Stimulated activated CD8-positive, alpha-beta memory T cell treated with anti-CD3 and anti-CD28 coated beads, Interleukin-4, amount 100 ng/mL, for 1 hour (primary cell): ENCODE measurements at regions not wholly inside any gene's neighbourhood (a gene's known extent, or its start where the extent isn't known, plus 50 kb on each side); places are given as distances from the start of the nearest gene placed in this dataset.

Experiments used
- DNase-seq, 2 donors: peaks; one replicate each; pipeline ENCODE4 v3.0.0-alpha.2; 2020; ENCODE audit warnings: low read depth in 2 of 2, low spot score in 1 of 2

DNA sequence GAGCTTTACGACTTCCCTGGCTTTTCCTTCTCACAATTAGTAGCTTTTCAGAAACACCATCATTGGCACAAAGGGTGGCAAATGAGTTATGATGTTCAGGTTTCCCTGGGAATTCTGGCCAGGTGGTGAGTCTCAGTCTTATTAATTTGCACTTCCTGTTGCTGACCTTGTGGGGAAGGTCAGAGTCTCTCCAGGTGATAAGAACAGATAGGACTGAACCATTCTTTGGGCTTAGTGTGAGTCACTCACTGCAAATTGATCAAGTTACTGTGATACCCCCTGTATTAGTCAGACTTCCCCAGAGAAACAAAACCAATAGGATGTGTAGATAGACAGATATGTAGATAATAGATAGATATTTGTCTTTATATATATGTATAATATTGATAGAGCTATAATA lies 53.8 kb upstream of the RANBP3L start:
- no peak for DNase-seq

DNA sequence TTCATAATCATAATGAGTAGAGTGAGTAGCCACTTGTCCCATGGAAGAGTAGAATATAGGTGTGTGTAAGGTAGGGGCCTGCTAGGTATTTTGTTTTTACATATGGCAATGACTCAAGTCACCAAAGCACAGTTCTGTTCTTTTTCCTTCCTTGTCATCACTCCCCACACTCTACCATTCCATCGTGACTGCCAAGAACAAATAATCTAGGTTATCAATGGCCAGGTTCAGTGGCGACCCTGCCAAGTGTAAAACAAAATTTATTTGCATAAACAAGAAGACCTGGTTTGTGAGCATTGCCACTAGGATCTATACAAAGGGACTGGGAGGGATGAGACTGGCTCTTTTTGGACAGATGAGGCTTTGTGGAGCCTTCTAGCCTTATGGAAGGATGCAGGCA lies 55.2 kb upstream of the RANBP3L start:
- DNase-seq, result no peak

DNA sequence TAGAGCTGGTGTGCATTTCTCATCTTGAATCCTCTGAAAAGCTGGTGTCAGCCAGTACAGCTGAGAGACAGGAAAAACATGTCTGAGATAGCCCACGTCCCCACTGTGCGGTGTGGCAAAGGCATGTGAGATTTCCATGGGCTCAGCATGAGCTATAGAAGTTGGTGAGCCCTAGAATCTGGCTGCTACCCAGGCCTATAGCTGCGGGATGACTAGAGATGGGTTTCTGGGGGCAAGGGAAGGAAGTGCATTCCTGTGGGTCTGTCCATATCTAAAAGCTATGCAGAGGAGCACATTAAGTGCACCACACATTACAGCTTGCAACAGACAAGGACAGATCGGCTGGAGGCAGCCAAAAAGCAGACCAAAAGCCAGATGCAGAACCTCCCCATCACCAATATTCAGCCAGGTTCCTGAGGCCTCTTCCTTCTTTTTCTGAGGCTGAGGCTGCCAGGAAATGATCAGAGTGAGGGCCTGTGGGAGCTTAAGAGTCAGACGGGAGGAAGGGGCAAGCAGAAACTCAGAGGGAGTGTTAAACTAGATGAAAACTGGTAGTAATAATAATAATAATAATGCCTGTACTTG lies 55.8 kb upstream of the RANBP3L start:
- DNase-seq, result no peak

DNA sequence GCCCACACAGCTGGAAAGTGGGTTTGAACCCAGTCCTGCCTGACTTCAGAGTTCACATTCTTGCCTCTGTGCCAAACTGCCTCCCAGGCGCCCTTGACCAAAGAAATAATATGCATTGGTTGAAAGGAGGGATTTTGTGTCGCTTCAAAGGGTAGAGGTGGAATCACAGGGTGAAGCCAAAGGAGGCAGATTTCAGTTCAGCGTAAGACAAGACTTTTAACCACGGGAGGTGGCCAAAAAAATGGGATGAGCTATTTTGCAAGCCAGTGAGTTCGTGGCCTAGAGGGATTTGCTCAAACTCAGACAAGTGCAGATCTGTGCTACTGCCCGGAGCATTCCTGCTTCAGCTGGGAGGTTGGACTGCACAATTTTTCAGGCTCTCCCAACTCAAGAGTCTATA lies 57.6 kb upstream of the RANBP3L start:
- no peak for DNase-seq

DNA sequence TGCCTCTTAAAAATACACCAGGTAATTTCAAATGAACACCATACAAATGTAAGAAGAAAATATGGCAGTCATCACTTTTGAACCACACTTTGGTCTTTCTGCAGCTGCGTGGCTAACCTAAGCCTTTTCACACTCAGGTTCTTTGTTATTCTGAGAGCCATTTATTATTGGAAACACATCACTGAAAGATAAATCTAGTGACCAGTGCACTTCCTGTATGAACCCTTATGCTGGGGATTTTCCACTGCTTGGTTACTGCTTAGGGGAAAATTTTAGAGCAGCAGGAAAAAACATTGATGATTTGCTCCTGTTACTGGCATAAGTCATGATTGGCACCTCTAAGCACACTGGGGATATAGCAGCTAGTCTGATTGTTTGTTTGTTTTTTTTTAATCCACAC lies 58.6 kb upstream of the RANBP3L start:
- no peak for DNase-seq

DNA sequence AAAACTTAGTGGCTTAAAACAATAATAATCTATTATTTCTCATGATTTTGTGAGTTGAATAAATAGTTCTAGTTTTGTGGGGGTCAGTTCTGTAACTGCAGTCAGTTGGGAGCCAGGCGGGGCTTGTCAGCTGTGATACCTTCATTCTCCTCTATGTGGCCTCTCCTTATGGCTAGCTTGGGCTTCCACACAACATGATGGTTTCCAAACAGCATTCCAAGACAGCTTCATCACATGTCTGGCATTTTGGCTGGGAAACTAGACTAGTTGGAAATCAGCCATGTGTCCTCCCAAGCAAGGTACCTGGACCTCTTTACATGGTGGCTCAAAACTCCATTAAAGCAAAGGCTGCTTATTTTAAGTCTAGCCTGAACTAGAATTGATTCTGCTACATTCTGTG lies 61.4 kb upstream of the RANBP3L start:
- DNase-seq, result no peak

DNA sequence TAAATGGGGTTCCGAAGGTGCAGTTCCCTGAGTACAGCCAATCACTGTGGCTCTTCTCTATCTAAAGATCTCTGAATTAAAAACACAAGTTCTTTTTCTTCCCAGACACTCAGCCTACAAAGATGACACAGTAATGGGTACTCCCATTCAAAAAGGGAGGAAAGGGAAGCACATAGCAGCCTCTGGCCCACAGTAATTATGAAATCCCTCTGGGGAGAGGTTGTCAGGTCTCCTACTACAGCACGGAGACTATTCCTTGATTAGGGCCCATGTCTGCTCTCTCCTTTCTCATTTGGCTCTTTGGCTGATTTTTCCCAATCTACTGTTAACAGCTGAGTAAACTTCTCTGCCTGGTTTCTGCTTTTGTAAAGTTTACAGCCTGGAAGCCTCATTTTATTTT lies 62.0 kb upstream of the RANBP3L start:
- no peak for DNase-seq

DNA sequence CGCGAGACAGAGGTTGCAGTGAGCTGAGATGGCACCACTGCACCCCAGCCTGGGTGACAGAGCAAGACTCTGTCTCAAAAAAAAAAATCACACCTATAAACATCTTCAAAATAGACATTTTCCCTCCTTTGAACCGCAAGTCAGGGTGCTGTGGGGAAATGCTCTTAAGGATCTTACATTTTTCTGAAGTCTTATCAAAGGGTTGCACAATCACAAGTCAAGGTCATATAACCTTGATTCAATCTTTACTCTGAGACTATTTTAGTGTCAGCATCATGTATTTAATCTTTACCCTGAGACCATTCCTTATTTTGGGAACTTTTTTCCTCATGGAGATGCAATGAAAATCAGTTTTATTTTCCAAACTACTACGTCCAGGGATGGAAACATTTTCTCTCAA lies 62.8 kb upstream of the RANBP3L start:
- DNase-seq, result no peak

DNA sequence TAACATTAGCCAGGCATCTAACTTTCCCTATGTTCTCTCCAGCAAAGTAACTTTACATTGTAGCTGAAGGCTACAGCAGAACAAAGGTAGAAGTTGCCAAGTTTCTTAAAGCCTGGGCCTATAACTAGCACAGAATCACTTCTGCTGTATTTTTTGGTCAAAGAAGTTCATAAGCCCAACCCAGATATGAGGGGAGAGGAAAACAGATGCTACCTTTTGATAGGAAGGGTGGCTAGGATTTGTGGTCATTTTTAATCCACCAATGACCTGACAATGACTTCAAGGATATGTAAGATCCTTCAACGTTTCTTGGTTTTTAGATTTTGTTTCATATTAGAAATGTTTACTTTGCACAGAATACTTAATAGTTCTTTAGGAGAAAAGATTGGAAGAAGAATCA lies 64.2 kb upstream of the RANBP3L start:
- no peak for DNase-seq

DNA sequence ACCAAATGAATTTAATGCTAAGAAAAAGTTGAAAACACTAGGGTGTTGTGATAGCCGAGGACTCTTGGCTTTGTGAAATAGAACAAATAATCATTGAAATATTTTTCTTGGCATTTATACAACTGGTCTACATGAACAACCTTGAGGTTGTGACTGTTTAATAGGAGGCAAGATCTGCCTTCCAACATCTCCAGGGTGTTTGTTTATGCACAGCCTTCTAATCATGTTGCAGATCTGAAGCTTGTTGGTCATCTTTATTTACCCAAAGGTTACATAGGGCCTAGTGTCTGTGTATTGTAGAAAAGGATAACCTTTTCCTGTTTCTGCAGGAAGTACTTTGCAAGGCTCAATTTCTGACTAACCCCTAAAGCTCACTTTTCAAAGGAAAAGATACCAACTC lies 65.2 kb upstream of the RANBP3L start:
- DNase-seq, result no peak

DNA sequence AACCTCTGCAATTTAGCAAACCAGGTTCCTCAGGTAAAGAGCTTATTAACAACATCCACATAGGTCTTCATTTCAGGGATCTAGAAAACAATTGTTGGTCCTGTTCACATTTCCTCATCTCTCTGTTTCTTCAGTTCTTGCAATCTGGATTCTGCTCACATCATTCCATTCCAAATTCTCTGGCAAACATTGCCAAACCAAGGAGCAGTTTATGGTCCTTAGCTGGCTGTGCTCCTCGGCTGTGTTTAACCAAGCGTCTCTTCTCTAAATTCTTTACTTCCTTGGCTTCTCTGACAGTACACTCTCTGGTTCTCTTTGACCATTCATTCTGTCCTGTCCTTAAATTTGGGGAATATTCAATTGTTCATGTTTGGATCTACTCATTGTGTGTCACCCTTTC lies 65.8 kb upstream of the RANBP3L start:
- DNase-seq, result no peak

DNA sequence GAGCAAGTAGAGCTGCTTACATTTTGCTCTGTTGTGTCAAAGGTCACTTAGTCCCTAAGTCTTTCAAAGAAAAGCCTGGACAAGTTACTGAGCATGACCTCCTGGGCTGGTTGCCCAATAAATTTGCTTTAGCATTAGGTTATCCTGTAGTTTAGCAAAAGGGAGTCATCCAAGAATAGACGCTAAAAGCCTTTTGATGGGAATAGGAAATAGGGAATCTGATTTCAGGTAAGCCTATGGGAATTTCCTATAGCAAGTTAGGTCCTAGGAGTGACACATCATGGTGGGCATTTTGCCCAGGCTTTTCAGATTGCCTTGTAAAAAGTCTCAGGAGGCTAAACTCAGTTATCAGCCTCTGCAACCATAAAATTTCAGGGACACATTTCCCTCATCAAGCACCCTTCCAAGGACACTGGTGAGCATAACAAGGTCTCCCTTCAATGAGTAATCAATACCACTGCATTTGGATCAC lies 67.6 kb upstream of the RANBP3L start:
- DNase-seq, result no peak

DNA sequence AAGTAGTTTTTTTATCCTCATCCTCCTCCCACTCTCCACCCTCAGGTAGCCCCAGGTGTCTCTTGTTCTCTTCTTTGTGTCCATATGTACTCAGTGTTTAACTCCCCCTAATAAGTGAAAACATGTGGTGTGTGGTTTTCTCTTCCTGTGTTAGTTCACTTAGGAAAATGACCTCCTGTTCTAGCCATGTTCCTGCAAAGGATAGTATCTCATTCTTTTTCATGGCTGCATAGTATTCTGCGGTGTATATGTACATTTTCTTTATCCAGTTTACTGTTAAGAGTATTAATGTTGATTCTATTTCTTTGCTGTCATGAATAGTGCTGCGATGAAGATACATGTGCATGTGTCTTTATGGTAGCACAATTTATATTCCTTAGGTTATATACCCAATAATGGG lies 68.4 kb upstream of the RANBP3L start:
- no peak for DNase-seq

DNA sequence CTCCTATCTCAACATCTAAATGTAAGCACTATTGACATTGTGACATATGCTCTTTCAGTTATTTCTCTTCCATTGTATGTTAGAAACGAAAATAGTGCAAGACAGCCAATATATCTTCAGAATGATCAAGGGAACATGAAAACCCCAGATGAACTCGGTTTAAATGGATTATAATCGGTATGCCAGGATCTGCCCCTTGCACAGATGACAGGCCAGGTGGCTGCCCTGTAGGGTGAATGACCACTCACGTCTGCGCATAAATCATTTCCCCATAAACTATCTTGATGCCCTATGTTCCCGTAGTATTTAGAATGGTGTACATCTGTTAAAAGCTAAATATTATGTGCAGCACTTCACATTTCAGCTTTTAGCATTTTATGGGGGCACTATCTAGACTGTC lies 69.7 kb upstream of the RANBP3L start:
- no peak for DNase-seq

DNA sequence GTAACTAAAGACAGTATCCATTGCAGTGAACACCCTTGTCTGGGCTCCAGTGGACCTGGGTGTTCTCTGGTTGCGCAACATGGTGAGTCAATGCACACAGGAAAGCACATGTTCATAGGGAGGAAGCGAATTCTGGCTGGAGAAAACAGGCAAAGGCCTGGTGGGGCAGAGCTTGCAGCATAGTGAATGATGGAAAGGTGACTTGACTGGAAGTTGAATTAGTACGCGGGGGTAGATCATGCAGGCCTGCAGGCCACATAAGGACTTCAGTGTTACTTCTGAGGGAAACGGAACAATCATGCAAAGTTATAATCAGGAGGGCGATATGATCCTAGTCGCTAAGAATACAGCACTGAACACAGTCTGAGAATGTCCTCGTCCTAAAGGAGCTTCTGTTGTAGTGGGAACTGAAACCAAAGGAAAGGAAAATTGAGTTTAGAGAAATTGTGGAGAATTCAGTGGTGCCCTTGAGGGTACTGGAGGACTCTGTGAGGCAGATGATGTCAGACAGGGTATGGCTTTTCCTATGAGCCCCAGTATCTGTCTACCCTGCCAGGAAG lies 71.9 kb upstream of the RANBP3L start:
- no peak for DNase-seq

DNA sequence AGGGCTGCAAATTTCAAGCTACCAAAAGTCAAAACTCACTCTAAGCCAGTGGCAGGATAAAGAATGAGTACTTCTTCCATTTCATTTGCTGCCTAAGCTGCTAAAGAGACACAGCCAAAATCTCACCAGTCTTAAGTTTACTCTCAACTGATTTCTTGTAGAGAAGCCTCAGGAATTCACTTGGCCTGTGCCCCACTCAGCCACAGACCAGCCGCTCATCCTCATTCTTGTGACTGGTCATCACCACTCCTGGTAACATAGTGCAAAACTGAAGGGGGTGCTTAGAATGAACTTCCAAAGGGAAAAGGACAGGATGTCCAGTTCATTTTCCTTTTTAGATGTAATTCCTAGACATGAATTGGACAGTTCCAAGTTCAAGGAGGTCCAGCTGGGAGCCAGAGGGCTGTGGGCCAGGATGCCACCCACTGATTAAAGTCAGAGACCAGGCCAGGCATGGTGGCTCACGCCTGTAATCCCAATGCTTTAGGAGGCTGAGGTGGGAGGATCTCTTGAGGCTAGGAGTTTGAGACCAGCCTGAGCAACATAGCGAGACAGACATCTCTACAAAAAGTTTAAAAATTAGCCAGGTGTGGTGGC lies 72.7 kb upstream of the RANBP3L start:
- no peak for DNase-seq

DNA sequence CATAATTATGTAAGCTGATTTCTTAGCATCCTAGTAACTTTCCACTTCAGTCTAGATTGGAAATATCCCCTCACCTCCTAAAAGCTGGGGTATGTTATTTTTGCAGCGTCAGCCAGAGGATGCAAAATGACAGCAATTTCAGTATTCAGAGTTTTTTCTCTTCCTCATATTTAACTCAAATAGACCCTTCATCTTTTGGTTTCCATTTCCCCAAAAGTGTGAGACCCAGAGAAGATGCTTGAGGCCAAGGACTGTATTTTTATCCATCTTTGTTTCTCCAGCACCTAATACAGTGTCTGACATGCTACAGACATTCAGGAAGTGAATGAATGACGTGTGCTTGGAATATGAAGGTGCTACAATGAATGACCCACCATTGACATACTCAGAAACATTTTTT lies 75.5 kb upstream of the RANBP3L start:
- DNase-seq, result no peak

DNA sequence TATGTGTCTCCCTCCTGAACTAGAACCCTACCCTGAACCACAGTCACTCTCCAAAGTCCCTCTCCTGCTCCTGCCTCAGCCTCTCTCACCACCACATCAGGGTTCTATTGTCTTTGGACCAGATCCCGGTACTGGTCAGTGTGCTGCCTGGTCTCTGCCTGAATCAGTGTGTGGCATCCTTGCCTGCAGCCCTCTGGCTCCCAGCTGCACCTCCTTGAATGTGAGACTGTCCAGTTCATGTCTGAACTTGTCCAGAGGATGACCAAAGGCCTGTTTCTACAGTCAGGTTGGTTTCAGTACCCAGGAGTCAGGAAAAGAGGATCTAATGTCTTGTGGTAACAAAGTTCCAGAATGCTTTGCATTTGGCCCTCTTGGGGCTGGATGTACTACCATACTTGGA lies 76.8 kb upstream of the RANBP3L start:
- no peak for DNase-seq

DNA sequence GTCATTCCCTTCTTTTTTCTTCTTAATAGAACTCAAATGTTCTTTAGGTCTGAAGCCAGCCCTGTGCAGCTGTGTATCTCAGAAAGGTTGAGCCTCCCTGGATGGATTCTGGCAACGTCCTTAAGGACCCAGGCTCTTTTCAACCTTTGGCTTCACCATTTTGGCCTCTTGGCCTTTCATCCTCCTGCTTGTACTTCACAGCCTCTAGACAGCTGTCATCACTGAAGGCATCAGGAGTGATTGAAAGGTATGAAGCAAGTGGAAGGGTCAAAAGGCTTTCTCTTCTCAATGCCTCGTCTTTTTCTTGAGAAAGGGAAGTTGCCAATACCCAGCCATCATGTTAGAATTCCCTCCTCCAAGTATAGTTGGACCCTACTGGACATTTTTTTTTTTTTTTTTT lies 81.2 kb upstream of the RANBP3L start:
- DNase-seq, result no peak

DNA sequence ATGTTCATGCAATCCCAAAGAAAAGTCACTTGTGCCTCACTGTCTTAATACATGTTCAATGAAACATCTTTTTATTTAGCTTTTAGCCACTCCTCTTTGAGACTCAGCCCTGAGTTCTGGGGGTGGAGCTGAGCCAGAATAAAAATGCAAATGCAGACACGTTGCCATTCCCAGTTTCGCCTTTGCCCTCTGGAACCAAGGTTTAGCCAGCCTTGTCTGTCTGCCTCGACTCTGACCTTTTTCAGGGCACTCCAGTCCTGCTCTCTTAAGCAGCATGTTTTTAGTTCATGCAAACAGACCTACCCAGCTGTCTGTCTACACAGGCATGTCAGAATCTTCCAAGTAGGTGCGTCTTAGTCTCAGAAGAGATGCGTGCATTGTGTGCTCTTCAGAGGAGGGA lies 82.2 kb upstream of the RANBP3L start:
- no peak for DNase-seq

DNA sequence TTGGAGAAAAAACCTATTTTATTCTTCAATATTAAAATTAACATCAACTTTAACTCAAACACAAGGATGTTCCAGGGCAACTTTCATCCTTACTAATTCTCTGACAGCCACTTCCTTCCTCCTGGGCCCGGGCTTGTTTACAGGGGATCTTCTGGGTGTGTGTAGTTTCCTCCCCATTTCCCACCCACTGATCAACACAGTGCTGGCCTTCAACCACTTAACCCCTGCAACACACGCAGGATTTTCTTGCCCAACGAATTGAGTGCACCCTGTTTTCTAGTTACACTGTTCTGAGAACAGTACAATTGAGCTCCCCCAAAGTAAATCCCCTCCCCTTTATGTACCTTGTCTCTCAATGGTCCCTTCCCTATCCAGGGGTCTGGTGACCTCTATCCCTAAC lies 83.1 kb upstream of the RANBP3L start:
- no peak for DNase-seq

DNA sequence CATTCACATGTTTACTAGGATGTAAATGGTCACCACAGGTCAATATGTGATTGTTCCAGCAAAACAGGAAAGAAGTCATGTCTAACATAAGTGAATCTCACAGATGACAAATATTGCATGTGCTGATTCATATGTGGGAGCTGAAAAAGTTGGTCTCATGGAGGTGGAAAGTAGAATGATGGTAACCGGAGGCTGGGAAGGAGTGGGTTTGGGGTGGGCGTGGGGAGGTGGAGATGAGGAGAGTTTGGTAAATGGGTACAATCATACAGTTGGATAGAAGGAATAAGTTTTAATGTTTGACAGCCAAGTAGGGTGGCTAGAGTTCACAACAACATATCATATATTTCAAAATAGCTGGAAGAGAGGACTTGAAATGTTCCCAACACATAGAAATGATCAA lies 83.8 kb upstream of the RANBP3L start:
- no peak for DNase-seq

DNA sequence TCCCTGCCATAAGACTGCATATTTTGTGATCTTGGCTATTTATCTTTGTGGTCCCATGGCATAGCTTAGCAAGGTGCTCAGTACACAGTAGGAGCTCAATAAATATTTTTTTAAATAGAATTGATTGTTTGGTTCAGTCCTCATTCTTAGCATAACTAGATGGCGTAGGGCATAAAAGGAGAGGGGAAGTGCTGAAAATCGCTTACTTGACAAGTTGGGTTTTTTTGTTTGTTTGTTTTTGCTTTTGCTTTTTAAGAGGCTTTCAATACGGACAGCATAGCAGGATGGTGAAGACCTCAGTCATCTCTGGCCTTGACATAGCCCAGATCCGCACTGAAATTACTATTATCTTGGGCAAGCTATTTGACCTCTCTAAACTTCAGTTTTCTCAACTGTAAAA lies 86.6 kb upstream of the RANBP3L start:
- DNase-seq, result no peak
